Keratinocyte (primary cell): ENCODE measurements at regions not wholly inside any gene's neighbourhood (a gene's known extent, or its start where the extent isn't known, plus 50 kb on each side); places are given as distances from the start of the nearest gene placed in this dataset.

Source experiments
- DNase-seq: peaks from one replicate; pipeline ENCODE4 v3.0.0-alpha.2; 2011; ENCODE audit warnings: low read depth, missing footprints, low spot score
- FAIRE-seq: peaks from 2 replicates; lab custom pipeline; 2011; peaks lifted over from hg19 to GRCh38; lab: Jason Lieb, UNC
- H2AFZ ChIP-seq: 2 replicates; pipeline ENCODE4 v1.6.0; 2012; ENCODE audit warnings: low read length, control low read depth, inconsistent platforms; ENCODE audit not compliant: control insufficient read depth
- H3K27ac ChIP-seq: 2 replicates; pipeline ENCODE4 v1.5.1; 2011; ENCODE audit warnings: low read length; ENCODE audit not compliant: control insufficient read depth, insufficient read depth
- H3K27me3 ChIP-seq: 3 replicates; pipeline ENCODE4 v1.6.0; 2011; ENCODE audit warnings: low read length; ENCODE audit not compliant: control insufficient read depth, insufficient read depth; ENCODE audit errors: extremely low read depth
- H3K36me3 ChIP-seq, 2 experiments: 2 replicates in 1 of 2; 3 replicates in 1 of 2; pipeline ENCODE4 v1.5.1; 2011; ENCODE audit warnings: low read length in 2 of 2, mild to moderate bottlenecking in 1 of 2; ENCODE audit not compliant: control insufficient read depth in 2 of 2, insufficient read depth in 2 of 2; ENCODE audit errors: extremely low read depth in 1 of 2
- H3K4me1 ChIP-seq: 3 replicates; pipeline ENCODE4 v1.5.1; 2011; ENCODE audit warnings: low read length; ENCODE audit not compliant: control insufficient read depth, insufficient read depth; ENCODE audit errors: extremely low read depth
- H3K4me2 ChIP-seq: 3 replicates; pipeline ENCODE4 v1.6.0; 2011; ENCODE audit warnings: low read depth, low read length; ENCODE audit not compliant: control insufficient read depth, insufficient read depth; ENCODE audit errors: extremely low read depth
- H3K4me3 ChIP-seq, 3 experiments: fragments of 200-600 bp in 1 of 3; sonication (generic) in 1 of 3; 2 replicates in 2 of 3; 3 replicates in 1 of 3; pipeline ENCODE4 v1.5.1; 2011 to 2016; ENCODE audit warnings: low read length in 3 of 3, mild to moderate bottlenecking in 3 of 3, control low read depth in 2 of 3, inconsistent platforms in 1 of 3, low read depth in 1 of 3, mixed read lengths in 1 of 3, mixed run types in 1 of 3, moderate library complexity in 1 of 3; ENCODE audit not compliant: control insufficient read depth in 2 of 3, insufficient read depth in 2 of 3; ENCODE audit errors: extremely low read depth in 1 of 3
- H3K79me2 ChIP-seq: 2 replicates; pipeline ENCODE4 v1.6.0; 2012; ENCODE audit warnings: low read length; ENCODE audit not compliant: control insufficient read depth, insufficient read depth
- H3K9ac ChIP-seq: 3 replicates; pipeline ENCODE4 v1.6.0; 2011; ENCODE audit warnings: low read length; ENCODE audit not compliant: control insufficient read depth, insufficient read depth; ENCODE audit errors: extremely low read depth
- H3K9me1 ChIP-seq: 3 replicates; pipeline ENCODE4 v1.6.0; 2011; ENCODE audit warnings: low read length; ENCODE audit not compliant: control insufficient read depth, insufficient read depth; ENCODE audit errors: extremely low read depth
- H3K9me3 ChIP-seq: 2 replicates; pipeline ENCODE4 v1.5.1; 2012; ENCODE audit warnings: low read depth, low read length; ENCODE audit not compliant: control insufficient read depth
- H4K20me1 ChIP-seq: 3 replicates; pipeline ENCODE4 v1.6.0; 2011; ENCODE audit warnings: low read length; ENCODE audit not compliant: control insufficient read depth, insufficient read depth; ENCODE audit errors: extremely low read depth
- CTCF ChIP-seq, 3 experiments: IDR thresholded peaks in 1 of 3; conservative IDR thresholded peaks in 1 of 3; optimal IDR thresholded peaks in 1 of 3; 2 replicates in 2 of 3; 3 replicates in 1 of 3; pipeline versions ENCODE3 to v1.5.1; 2011; ENCODE audit warnings: low read length in 3 of 3, mild to moderate bottlenecking in 3 of 3, moderate library complexity in 2 of 3, control low read depth in 1 of 3, inconsistent platforms in 1 of 3; ENCODE audit not compliant: insufficient read depth in 2 of 3; ENCODE audit errors: extremely low read depth in 1 of 3
- EZH2 ChIP-seq: IDR thresholded peaks from one replicate; pipeline ENCODE4 v1.6.1; 2012; ENCODE audit warnings: inconsistent platforms, mild to moderate bottlenecking, low read length, moderate library complexity
- dilution Hi-C: fragments of 300-500 bp; cut with MboI; formaldehyde crosslinking; loops from one replicate; pipeline ENCODE4 v1.7.0; 2020; ENCODE audit warnings: low sequenced_read_pairs; ENCODE audit not compliant: extremely low pct_ligation_motif_present

GRCh38 chr5:38013107-38013506 is 173.3 kb upstream of the GDNF start:
- Histone ChIP-seq H4K20me1 (no peaks in the 10 kb centered on the region), H3K4me3 (no peak overlapping the region), H3K27ac (no peak overlapping the region), H3K9me3 (no peaks in the 10 kb centered on the region), H3K4me1 (no peaks in the 10 kb centered on the region), H3K9ac (no peak overlapping the region), H3K36me3 (no peaks in the 10 kb centered on the region), H3K79me2 (no peaks in the 10 kb centered on the region), H3K27me3 (peaks cover 9% of the 10 kb centered on the region), H3K4me2 (no peak overlapping the region), H3K9me1 (no peaks in the 10 kb centered on the region), H2AFZ (no peak overlapping the region)
- TF ChIP-seq EZH2 (no peak), CTCF (optimal IDR thresholded peaks at IDR 0.05 in 1 of 3, IDR thresholded peaks at IDR 0.05 in 1 of 3, conservative IDR thresholded peaks at IDR 0.05 in 1 of 3; ENCODE audit: extremely low read depth in 1 of 3, insufficient read depth in 2 of 3, low read length in 3 of 3) (no peak)
- dilution Hi-C loops, result no loop called here
- FAIRE-seq, result no peak
- DNase-seq, result no peak

GRCh38 chr5:38011668-38012188 is 171.9 kb upstream of the GDNF start:
- Histone ChIP-seq H3K27ac (no peak overlapping the region), H2AFZ (no peak overlapping the region), H3K27me3 (peaks cover 9% of the 10 kb centered on the region), H3K4me1 (no peaks in the 10 kb centered on the region), H3K9ac (no peak overlapping the region), H4K20me1 (no peaks in the 10 kb centered on the region), H3K9me1 (no peaks in the 10 kb centered on the region), H3K4me2 (no peak overlapping the region), H3K9me3 (no peaks in the 10 kb centered on the region), H3K4me3 (no peak overlapping the region), H3K36me3 (no peaks in the 10 kb centered on the region), H3K79me2 (no peaks in the 10 kb centered on the region)
- dilution Hi-C loops, result no loop called here
- FAIRE-seq (no peak), DNase-seq (no peak)
- TF ChIP-seq EZH2 (no peak), CTCF (optimal IDR thresholded peaks at IDR 0.05 in 1 of 3, IDR thresholded peaks at IDR 0.05 in 1 of 3, conservative IDR thresholded peaks at IDR 0.05 in 1 of 3; ENCODE audit: extremely low read depth in 1 of 3, insufficient read depth in 2 of 3, low read length in 3 of 3) (no peak)
